GM13977 (cell line): ENCODE measurements at regions not wholly inside any gene's neighbourhood (a gene's known extent, or its start where the extent isn't known, plus 50 kb on each side); places are given as distances from the start of the nearest gene placed in this dataset.

Source experiments
- DNase-seq: peaks from one replicate; pipeline ENCODE4 v3.0.0; 2012; ENCODE audit warnings: low spot score
- in situ Hi-C: fragments of 300-500 bp; cut with MboI; formaldehyde crosslinking; loops from one replicate; pipeline ENCODE4 v1.12.0; 2022; ENCODE audit warnings: low sequenced_read_pairs, low pct_unique_long_range_greater_than_20kb, mixed read lengths, inconsistent platforms; ENCODE audit not compliant: unreplicated experiment
- TF ChIP-seq, protein P1 (sequence below): IDR thresholded peaks from 2 replicates; pipeline ENCODE4 v1.5.1; 2012; ENCODE audit warnings: mild to moderate bottlenecking, control low read depth; ENCODE audit not compliant: insufficient read depth; ENCODE audit errors: extremely low read depth, missing control alignments

DNA sequence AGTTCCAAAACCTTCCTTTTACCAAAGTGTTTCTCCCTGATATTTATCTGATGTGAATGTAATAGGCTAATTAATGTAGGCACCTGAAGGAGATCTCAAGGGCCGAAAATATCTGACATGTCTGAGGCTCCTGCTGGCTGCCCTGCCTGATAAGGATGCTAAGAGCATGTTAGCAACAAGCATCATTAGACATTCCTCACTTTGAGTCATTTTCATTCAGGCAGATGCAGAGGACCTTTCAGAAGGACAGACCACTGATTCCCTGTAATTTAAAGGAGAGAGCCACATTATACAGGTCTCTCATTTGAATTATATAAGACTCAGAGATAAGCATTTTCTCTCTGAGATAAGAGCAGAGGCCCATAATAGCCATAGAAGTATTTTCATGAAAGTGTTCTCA lies 222.4 kb upstream of the NCKAP5 start:
- in situ Hi-C loops = no loop called here
- TF ChIP-seq, protein P1, sequence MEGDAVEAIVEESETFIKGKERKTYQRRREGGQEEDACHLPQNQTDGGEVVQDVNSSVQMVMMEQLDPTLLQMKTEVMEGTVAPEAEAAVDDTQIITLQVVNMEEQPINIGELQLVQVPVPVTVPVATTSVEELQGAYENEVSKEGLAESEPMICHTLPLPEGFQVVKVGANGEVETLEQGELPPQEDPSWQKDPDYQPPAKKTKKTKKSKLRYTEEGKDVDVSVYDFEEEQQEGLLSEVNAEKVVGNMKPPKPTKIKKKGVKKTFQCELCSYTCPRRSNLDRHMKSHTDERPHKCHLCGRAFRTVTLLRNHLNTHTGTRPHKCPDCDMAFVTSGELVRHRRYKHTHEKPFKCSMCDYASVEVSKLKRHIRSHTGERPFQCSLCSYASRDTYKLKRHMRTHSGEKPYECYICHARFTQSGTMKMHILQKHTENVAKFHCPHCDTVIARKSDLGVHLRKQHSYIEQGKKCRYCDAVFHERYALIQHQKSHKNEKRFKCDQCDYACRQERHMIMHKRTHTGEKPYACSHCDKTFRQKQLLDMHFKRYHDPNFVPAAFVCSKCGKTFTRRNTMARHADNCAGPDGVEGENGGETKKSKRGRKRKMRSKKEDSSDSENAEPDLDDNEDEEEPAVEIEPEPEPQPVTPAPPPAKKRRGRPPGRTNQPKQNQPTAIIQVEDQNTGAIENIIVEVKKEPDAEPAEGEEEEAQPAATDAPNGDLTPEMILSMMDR = no peak
- DNase-seq = no peak

DNA sequence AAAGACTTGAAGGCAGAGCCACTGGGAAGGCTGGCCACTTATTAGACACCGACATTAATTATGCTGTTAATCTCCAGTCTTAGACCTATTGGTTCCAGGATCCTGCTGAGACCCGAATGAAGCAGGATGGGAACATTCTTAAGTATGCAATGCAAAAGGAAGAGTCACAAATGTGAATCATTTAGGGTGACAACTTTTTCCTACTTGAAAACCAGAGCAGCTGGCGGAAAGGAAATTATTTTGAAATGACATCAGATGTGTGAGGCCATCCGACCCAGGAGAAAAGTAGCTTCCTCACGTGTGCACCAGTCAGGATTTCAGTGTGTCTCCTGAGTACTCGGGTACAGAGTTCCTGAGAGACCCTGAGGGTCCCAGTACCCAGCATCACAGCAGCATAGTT lies 222.9 kb upstream of the NCKAP5 start:
- TF ChIP-seq, protein P1 = no peak
- in situ Hi-C loops = no loop called here
- no peak for DNase-seq

DNA sequence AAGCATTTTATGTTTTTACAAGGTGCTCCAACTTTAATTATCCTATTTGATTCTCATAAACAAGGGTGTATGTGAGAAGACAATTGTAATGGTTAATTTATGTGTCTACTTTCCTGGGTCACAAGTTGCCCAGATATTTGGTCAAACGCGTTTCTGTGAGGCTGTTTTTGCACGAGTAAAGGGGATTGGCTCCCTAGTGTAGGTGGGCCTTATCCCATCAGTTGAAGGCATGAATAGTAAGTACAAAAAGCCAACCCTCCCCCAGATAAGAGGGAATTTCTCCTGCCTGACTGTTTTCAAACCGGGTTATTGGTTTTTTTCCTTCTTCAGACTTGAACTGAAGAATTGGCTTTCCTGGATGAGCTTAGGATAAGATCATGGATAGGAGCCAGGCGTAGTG lies 224.0 kb upstream of the NCKAP5 start:
- no peak for DNase-seq
- TF ChIP-seq, protein P1 = no peak
- in situ Hi-C loops = no loop called here

DNA sequence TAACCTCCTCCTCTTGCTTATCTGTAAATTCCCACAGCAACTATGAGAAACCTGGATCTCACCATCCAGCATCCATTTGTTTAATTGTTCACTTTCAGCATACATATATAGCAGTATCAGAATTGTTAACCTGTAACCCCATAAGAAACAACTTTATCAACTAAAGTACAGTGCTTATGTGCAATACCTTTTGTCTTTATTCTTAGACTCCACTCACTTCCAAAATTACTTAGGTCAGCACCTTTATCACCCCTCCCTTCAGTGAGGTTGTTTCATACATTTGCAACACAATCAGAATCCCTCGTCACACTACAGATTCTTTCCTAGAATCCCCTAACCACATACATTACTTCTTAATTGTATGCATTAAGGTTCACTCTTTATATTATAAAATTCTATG lies 225.9 kb upstream of the NCKAP5 start:
- TF ChIP-seq, protein P1 = no peak
- no peak for DNase-seq
- in situ Hi-C loops = no loop called here

DNA sequence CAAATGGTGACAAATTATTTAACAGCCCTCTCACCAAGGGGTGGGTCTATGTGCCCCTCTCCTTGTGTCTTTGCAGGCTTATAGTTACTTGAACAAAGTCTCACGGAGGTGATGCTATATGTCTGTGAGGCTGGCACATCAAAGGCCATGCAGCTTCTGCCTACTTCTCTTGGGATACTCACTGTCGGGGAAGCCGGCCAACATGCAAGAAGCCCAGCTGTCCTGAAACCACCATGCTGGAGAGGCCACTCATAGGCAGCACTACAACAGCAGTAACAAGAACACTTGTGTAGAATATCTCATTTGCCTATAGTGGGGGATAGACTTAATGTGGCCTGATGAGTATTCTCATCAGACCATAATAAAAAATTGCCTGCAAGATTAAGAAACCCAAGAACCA lies 233.7 kb upstream of the NCKAP5 start:
- DNase-seq = no peak
- in situ Hi-C loops = no loop called here
- TF ChIP-seq, protein P1 = no peak

DNA sequence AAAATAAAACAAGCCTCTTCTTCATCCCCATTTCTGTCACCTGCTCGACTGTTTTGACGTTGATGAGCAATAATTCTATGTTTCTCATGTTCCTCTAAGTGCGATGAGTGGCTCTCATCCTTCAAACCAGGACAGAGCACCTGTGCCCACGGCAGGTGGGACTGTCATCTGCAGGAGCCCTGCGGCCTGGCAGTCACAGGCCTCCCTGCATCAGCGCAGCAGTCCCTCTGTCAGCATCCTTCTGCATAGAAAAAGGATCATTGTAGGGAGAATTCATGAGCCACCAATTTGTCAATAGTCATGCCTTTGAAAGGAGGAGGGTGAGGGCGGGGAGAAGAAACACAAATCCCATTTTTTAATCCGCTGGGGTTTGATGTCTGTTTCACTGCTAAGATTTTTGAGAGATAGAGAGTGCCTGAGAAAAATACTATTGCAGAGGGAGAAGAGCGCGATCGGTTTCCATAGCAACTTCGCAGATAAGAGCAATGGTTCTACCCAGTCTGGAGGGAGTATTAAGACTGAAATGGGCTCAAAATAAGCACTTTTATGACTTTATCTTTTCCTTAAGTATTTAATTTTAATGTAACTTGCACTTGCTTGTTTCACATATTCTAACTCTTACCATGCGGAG lies 234.3 kb upstream of the NCKAP5 start:
- in situ Hi-C loops = no loop called here
- TF ChIP-seq, protein P1 = no peak
- no peak for DNase-seq
